HG02623 (cell line): ENCODE measurements at regions not wholly inside any gene's neighbourhood (a gene's known extent, or its start where the extent isn't known, plus 50 kb on each side); places are given as distances from the start of the nearest gene placed in this dataset.
"Not testable (repeated sequence)": the region's sequence is repeated elsewhere in the genome, so short reads cannot be mapped to it uniquely, and the experiment has no call there.

Experiments
- ATAC-seq: cut with Tn5 transposase; IDR thresholded peaks from one replicate; pipeline ENCODE4 v1.9.1; 2021; ENCODE audit warnings: moderate library complexity; ENCODE audit not compliant: unreplicated experiment

GRCh38 chr20:19833395-19833794, 75.3 kb downstream of the RIN2 start:
- ATAC-seq = no peak

GRCh38 chr20:19834287-19834686, 76.2 kb downstream of the RIN2 start:
- no peak for ATAC-seq

- no peak for ATAC-seq
Observed at GRCh38 chr20:19834783-19835182, 76.7 kb downstream of the RIN2 start.

GRCh38 chr20:19835533-19836222, 77.6 kb downstream of the RIN2 start:
- ATAC-seq = no peak

- no peak for ATAC-seq
Observed at GRCh38 chr20:19838468-19838867, 80.4 kb downstream of the RIN2 start.

GRCh38 chr20:19839053-19839452, 81.0 kb downstream of the RIN2 start:
- ATAC-seq = no peak

- no peak for ATAC-seq
Observed at GRCh38 chr20:19840111-19840710, 82.2 kb downstream of the RIN2 start.

GRCh38 chr20:19841740-19842139, 83.7 kb downstream of the RIN2 start:
- no peak for ATAC-seq

- ATAC-seq = not testable (repeated sequence)
Observed at GRCh38 chr20:19844850-19845249, 86.8 kb downstream of the RIN2 start.

- ATAC-seq = no peak
Observed at GRCh38 chr20:19847383-19847782, 89.3 kb downstream of the RIN2 start.

- no peak for ATAC-seq
Observed at GRCh38 chr20:19849341-19850197, 91.5 kb downstream of the RIN2 start.

GRCh38 chr20:19850198-19850533, 92.1 kb downstream of the RIN2 start:
- ATAC-seq = no peak

- ATAC-seq = no peak
Observed at GRCh38 chr20:19851861-19852260, 93.8 kb downstream of the RIN2 start.

- no peak for ATAC-seq
Observed at GRCh38 chr20:19855416-19855815, 97.4 kb downstream of the RIN2 start.

GRCh38 chr20:19858466-19859371, 100.7 kb downstream of the RIN2 start:
- ATAC-seq = no peak

- ATAC-seq = no peak
Observed at GRCh38 chr20:19859444-19859843, 101.4 kb downstream of the RIN2 start.

GRCh38 chr20:19860737-19861136, 102.7 kb downstream of the RIN2 start:
- no peak for ATAC-seq

- ATAC-seq = no peak
Observed at GRCh38 chr20:19861147-19861759, 103.2 kb downstream of the RIN2 start.

- no peak for ATAC-seq
Observed at GRCh38 chr20:19864130-19864529, 106.1 kb downstream of the RIN2 start.

- no peak for ATAC-seq
Observed at GRCh38 chr20:19866070-19866469, 108.0 kb downstream of the RIN2 start.

GRCh38 chr20:19867074-19867473, 109.0 kb downstream of the RIN2 start:
- ATAC-seq = no peak
